HEK293 (cell line): ENCODE measurements at regions not wholly inside any gene's neighbourhood (a gene's known extent, or its start where the extent isn't known, plus 50 kb on each side); places are given as distances from the start of the nearest gene placed in this dataset.

Source experiments
- CTCF ChIA-PET: fragments of 350-600 bp; formaldehyde crosslinking; extraction: SDS; loops from one replicate; lab custom pipeline; 2021; ENCODE audit warnings: antibody characterized with exemption; lab: Yijun Ruan, JAX
- POLR2A ChIA-PET: fragments of 300-600 bp; formaldehyde crosslinking; extraction: SDS; loops from one replicate; lab custom pipeline; 2020; ENCODE audit warnings: antibody characterized with exemption, inconsistent platforms; lab: Yijun Ruan, JAX
- H3K27ac ChIP-seq: fragments of 200-500 bp; sonication (Bioruptor generic); 2 replicates; pipeline ENCODE4 v1.5.1; 2014; ENCODE audit warnings: low read depth, low read length, control low read depth, inconsistent platforms; ENCODE audit errors: extremely low read depth
- H3K36me3 ChIP-seq, 2 experiments: fragments of 200-500 bp in 1 of 2; sonication (Bioruptor generic) in 1 of 2; 1 replicate in 1 of 2; 2 replicates in 1 of 2; pipeline ENCODE4 v1.5.1; 2014 to 2017; ENCODE audit warnings: inconsistent platforms in 2 of 2, low read length in 2 of 2; ENCODE audit not compliant: control insufficient read depth in 2 of 2, insufficient read depth in 1 of 2
- H3K4me1 ChIP-seq: fragments of 200-500 bp; sonication (Bioruptor generic); 2 replicates; pipeline ENCODE4 v1.5.1; 2014; ENCODE audit warnings: mild to moderate bottlenecking, low read length, inconsistent platforms; ENCODE audit not compliant: control insufficient read depth, insufficient read depth
- H3K4me3 ChIP-seq: 2 replicates; pipeline ENCODE4 v1.5.1; 2011; ENCODE audit warnings: low read depth, mild to moderate bottlenecking, control low read depth, low read length, moderate library complexity
- H3K9me3 ChIP-seq: fragments of 200-500 bp; sonication (Bioruptor generic); 2 replicates; pipeline ENCODE4 v1.5.1; 2014; ENCODE audit warnings: low read depth, low read length, inconsistent platforms; ENCODE audit not compliant: control insufficient read depth, insufficient read depth
- BCL11A ChIP-seq: fragments of 450-650 bp; formaldehyde crosslinking; IDR thresholded peaks from 2 replicates; pipeline ENCODE4 v1.5.1; 2016; ENCODE audit warnings: low read depth, missing biosample characterization, missing genetic modification characterization
- BCL11B ChIP-seq: fragments of 450-650 bp; formaldehyde crosslinking; IDR thresholded peaks from 2 replicates; pipeline ENCODE4 v1.5.1; 2016; ENCODE audit warnings: low read depth, missing biosample characterization, missing genetic modification characterization
- KLF16 ChIP-seq: fragments of 450-650 bp; formaldehyde crosslinking; IDR thresholded peaks from 2 replicates; pipeline ENCODE4 v1.5.1; 2017; ENCODE audit warnings: missing biosample characterization, missing genetic modification characterization
- MEIS1 ChIP-seq: sonication (generic); formaldehyde crosslinking; IDR thresholded peaks from 2 replicates; pipeline ENCODE4 v1.8.1; 2022; ENCODE audit warnings: missing genetic modification reagents, mild to moderate bottlenecking, borderline replicate concordance
- MYNN ChIP-seq: fragments of 450-650 bp; formaldehyde crosslinking; IDR thresholded peaks from 2 replicates; pipeline ENCODE4 v1.5.1; 2016; ENCODE audit warnings: missing biosample characterization, missing genetic modification characterization, borderline replicate concordance
- OSR2 ChIP-seq: fragments of 450-650 bp; formaldehyde crosslinking; IDR thresholded peaks from 2 replicates; pipeline ENCODE4 v1.5.1; 2016; ENCODE audit warnings: missing biosample characterization, missing genetic modification characterization
- SP7 ChIP-seq: fragments of 450-650 bp; formaldehyde crosslinking; IDR thresholded peaks from 2 replicates; pipeline ENCODE4 v1.5.1; 2016; ENCODE audit warnings: missing biosample characterization, missing genetic modification characterization
- ZNF16 ChIP-seq: fragments of 450-650 bp; formaldehyde crosslinking; IDR thresholded peaks from 2 replicates; pipeline ENCODE4 v1.5.1; 2016; ENCODE audit warnings: low read depth, missing biosample characterization, missing genetic modification characterization
- ZNF169 ChIP-seq: fragments of 450-650 bp; formaldehyde crosslinking; IDR thresholded peaks from 2 replicates; pipeline ENCODE4 v1.5.1; 2016; ENCODE audit warnings: missing biosample characterization, missing genetic modification characterization
- ZNF175 ChIP-seq: fragments of 450-650 bp; formaldehyde crosslinking; IDR thresholded peaks from 2 replicates; pipeline ENCODE4 v1.5.1; 2016; ENCODE audit warnings: missing biosample characterization, missing genetic modification characterization
- ZNF335 ChIP-seq: fragments of 450-650 bp; formaldehyde crosslinking; conservative IDR thresholded peaks from 2 replicates; pipeline ENCODE4 v1.5.1; 2016; ENCODE audit warnings: missing biosample characterization, missing genetic modification characterization
- ZNF426 ChIP-seq: fragments of 450-650 bp; formaldehyde crosslinking; IDR thresholded peaks from 2 replicates; pipeline ENCODE4 v1.5.1; 2017; ENCODE audit warnings: missing biosample characterization, missing genetic modification characterization, mild to moderate bottlenecking, inconsistent platforms, moderate library complexity
- ZNF501 ChIP-seq: fragments of 450-650 bp; formaldehyde crosslinking; IDR thresholded peaks from 2 replicates; pipeline ENCODE4 v1.5.1; 2016; ENCODE audit warnings: missing biosample characterization, missing genetic modification characterization
- ZNF521 ChIP-seq: fragments of 450-650 bp; formaldehyde crosslinking; IDR thresholded peaks from 2 replicates; pipeline ENCODE4 v1.5.1; 2017; ENCODE audit warnings: missing biosample characterization, mild to moderate bottlenecking, missing genetic modification characterization
- ZNF548 ChIP-seq: fragments of 450-650 bp; formaldehyde crosslinking; IDR thresholded peaks from 2 replicates; pipeline ENCODE4 v1.5.1; 2016; ENCODE audit warnings: missing biosample characterization, missing genetic modification characterization
- ZNF600 ChIP-seq: fragments of 450-650 bp; formaldehyde crosslinking; IDR thresholded peaks from 2 replicates; pipeline ENCODE4 v1.5.1; 2016; ENCODE audit warnings: missing biosample characterization, missing genetic modification characterization
- ZNF707 ChIP-seq: fragments of 450-650 bp; formaldehyde crosslinking; IDR thresholded peaks from 2 replicates; pipeline ENCODE4 v1.5.1; 2016; ENCODE audit warnings: missing biosample characterization, missing genetic modification characterization
- TF ChIP-seq, protein P1 (sequence below): fragments of 450-650 bp; formaldehyde crosslinking; IDR thresholded peaks from 2 replicates; pipeline ENCODE4 v1.5.1; 2016; ENCODE audit warnings: missing biosample characterization, missing genetic modification characterization
- TF ChIP-seq, protein P2 (sequence below): fragments of 450-650 bp; formaldehyde crosslinking; IDR thresholded peaks from 2 replicates; pipeline ENCODE4 v1.5.1; 2016; ENCODE audit warnings: missing biosample characterization, missing genetic modification characterization
- TF ChIP-seq, protein P3 (sequence below): fragments of 450-650 bp; formaldehyde crosslinking; IDR thresholded peaks from 2 replicates; pipeline ENCODE4 v1.5.1; 2016; ENCODE audit warnings: missing biosample characterization, missing genetic modification characterization
- TF ChIP-seq, protein P4 (sequence below): fragments of 450-650 bp; formaldehyde crosslinking; IDR thresholded peaks from 2 replicates; pipeline ENCODE4 v1.5.1; 2016; ENCODE audit warnings: missing biosample characterization, missing genetic modification characterization

DNA sequence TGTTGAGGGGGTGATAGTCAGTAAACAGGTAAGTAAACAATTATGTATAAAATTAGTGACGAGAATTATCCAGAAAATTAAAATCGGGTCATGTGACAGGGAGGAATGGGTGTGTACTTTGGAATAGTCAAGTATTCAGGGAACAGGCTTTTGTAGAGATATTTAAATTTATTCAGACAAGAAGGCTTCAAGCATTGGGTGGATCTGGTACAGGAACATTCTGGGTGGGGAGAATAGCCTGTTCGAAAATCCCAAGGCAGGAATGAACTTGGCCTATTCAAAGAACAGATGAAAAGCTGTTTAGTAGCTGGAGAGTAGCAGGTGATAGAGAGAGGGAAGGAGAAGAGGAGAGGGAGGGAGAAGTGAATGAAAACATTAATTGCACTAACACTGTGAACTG, 448.9 kb upstream of the FZD8 start (continued):
- TF ChIP-seq, protein P1, sequence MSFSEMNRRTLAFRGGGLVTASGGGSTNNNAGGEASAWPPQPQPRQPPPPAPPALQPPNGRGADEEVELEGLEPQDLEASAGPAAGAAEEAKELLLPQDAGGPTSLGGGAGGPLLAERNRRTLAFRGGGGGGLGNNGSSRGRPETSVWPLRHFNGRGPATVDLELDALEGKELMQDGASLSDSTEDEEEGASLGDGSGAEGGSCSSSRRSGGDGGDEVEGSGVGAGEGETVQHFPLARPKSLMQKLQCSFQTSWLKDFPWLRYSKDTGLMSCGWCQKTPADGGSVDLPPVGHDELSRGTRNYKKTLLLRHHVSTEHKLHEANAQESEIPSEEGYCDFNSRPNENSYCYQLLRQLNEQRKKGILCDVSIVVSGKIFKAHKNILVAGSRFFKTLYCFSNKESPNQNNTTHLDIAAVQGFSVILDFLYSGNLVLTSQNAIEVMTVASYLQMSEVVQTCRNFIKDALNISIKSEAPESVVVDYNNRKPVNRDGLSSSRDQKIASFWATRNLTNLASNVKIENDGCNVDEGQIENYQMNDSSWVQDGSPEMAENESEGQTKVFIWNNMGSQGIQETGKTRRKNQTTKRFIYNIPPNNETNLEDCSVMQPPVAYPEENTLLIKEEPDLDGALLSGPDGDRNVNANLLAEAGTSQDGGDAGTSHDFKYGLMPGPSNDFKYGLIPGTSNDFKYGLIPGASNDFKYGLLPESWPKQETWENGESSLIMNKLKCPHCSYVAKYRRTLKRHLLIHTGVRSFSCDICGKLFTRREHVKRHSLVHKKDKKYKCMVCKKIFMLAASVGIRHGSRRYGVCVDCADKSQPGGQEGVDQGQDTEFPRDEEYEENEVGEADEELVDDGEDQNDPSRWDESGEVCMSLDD (tag by site-specific recombination) = no peak
- TF ChIP-seq ZNF548 (tag by site-specific recombination) = no peak

DNA sequence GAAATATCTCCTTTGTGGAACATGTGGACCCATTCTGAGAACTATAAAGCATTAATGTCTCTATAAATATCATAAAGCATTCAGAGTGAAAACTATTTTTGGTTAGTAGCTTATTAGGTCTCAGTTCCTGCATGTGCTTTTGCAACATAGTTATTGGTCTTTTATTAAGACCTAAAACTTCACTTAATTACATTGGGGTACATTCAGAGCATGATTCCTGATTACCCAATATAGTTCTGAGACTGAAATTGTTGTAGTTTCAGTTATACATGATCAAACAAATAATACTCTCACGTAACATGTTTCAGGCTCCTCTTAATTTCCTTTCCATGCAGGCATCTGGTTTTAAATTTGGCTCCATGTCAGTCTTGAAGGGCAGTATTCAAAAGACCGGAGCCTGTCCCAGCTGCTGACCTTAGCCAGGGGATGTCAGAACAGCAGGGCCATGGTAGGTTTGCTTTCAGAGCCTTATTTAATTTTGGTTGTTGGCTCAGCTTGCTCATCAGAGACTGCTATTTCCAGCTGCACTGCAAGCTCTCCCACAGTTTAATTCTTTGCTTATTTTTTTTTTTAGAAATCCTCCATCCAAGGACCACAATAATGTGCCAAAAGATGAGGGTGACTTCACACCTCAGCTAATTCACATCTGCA, 447.8 kb upstream of the FZD8 start:
- H3K36me3 ChIP-seq = no peaks in the 10 kb centered on the region
- ChIA-PET CTCF (interaction anchor here (0.6 kb wide), 1 partner anchor 253 kb away, joined by 4 read pairs; no protein-coding TSS in a partner anchor), POLR2A (no interaction called here)
- no peak for TF ChIP-seq ZNF521 (tag by site-specific recombination)
- no peak for TF ChIP-seq ZNF426 (tag by site-specific recombination)
- no peak for TF ChIP-seq SP7 (tag by site-specific recombination)
- TF ChIP-seq KLF16 = no peak
- TF ChIP-seq OSR2 = no peak
- no peak for TF ChIP-seq ZNF16 (tag by site-specific recombination)
- no peak for TF ChIP-seq ZNF600
- TF ChIP-seq, protein P2, sequence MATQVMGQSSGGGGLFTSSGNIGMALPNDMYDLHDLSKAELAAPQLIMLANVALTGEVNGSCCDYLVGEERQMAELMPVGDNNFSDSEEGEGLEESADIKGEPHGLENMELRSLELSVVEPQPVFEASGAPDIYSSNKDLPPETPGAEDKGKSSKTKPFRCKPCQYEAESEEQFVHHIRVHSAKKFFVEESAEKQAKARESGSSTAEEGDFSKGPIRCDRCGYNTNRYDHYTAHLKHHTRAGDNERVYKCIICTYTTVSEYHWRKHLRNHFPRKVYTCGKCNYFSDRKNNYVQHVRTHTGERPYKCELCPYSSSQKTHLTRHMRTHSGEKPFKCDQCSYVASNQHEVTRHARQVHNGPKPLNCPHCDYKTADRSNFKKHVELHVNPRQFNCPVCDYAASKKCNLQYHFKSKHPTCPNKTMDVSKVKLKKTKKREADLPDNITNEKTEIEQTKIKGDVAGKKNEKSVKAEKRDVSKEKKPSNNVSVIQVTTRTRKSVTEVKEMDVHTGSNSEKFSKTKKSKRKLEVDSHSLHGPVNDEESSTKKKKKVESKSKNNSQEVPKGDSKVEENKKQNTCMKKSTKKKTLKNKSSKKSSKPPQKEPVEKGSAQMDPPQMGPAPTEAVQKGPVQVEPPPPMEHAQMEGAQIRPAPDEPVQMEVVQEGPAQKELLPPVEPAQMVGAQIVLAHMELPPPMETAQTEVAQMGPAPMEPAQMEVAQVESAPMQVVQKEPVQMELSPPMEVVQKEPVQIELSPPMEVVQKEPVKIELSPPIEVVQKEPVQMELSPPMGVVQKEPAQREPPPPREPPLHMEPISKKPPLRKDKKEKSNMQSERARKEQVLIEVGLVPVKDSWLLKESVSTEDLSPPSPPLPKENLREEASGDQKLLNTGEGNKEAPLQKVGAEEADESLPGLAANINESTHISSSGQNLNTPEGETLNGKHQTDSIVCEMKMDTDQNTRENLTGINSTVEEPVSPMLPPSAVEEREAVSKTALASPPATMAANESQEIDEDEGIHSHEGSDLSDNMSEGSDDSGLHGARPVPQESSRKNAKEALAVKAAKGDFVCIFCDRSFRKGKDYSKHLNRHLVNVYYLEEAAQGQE (tag by site-specific recombination) = no peak
- TF ChIP-seq ZNF707 (tag by site-specific recombination) = no peak
- TF ChIP-seq ZNF175 = no peak
- no peak for TF ChIP-seq ZNF335 (tag by site-specific recombination)
- no peak for TF ChIP-seq ZNF501 (tag by site-specific recombination)
- TF ChIP-seq MYNN (tag by site-specific recombination) = no peak
- TF ChIP-seq, protein P3, sequence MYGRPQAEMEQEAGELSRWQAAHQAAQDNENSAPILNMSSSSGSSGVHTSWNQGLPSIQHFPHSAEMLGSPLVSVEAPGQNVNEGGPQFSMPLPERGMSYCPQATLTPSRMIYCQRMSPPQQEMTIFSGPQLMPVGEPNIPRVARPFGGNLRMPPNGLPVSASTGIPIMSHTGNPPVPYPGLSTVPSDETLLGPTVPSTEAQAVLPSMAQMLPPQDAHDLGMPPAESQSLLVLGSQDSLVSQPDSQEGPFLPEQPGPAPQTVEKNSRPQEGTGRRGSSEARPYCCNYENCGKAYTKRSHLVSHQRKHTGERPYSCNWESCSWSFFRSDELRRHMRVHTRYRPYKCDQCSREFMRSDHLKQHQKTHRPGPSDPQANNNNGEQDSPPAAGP (tag by site-specific recombination) = no peak
- no peak for TF ChIP-seq ZNF169 (tag by site-specific recombination)
- no peak for TF ChIP-seq BCL11A (tag by site-specific recombination)
- TF ChIP-seq, protein P4, sequence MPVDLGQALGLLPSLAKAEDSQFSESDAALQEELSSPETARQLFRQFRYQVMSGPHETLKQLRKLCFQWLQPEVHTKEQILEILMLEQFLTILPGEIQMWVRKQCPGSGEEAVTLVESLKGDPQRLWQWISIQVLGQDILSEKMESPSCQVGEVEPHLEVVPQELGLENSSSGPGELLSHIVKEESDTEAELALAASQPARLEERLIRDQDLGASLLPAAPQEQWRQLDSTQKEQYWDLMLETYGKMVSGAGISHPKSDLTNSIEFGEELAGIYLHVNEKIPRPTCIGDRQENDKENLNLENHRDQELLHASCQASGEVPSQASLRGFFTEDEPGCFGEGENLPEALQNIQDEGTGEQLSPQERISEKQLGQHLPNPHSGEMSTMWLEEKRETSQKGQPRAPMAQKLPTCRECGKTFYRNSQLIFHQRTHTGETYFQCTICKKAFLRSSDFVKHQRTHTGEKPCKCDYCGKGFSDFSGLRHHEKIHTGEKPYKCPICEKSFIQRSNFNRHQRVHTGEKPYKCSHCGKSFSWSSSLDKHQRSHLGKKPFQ (tag by site-specific recombination) = no peak
- no peak for TF ChIP-seq MEIS1 (CRISPR knock-in tag)
- no peak for TF ChIP-seq BCL11B (tag by site-specific recombination)
- H3K4me1 ChIP-seq = no peaks in the 10 kb centered on the region
- no peaks in the 10 kb centered on the region for H3K9me3 ChIP-seq
- no peak overlapping the region for H3K27ac ChIP-seq
- no peak overlapping the region for H3K4me3 ChIP-seq
